Stomach (tissue), 8 donors: ENCODE measurements at regions not wholly inside any gene's neighbourhood (a gene's known extent, or its start where the extent isn't known, plus 50 kb on each side); places are given as distances from the start of the nearest gene placed in this dataset.

ENCODE experiments used
- DNase-seq, 2 donors: peaks; one replicate each; pipeline versions ENCODE4 v3.0.0 to v3.0.0-alpha.2; 2013 to 2019
- H3K27ac ChIP-seq, 5 donors: fragments of 200-600 bp in 4 of 5; sonication (generic) in 4 of 5; one replicate each; pipeline ENCODE4 v1.5.1; 2013 to 2019; ENCODE audit warnings: mild to moderate bottlenecking in 1 of 5, moderate library complexity in 1 of 5
- H3K27me3 ChIP-seq, 3 donors: fragments of 200-600 bp; sonication (generic); one replicate each; pipeline ENCODE4 v1.5.1; 2017 to 2019; ENCODE audit warnings: mixed run types in 1 of 3
- H3K36me3 ChIP-seq, 4 donors: fragments of 200-600 bp; sonication (generic); 1 replicate in 3 of 4; 2 replicates in 1 of 4; pipeline ENCODE4 v1.5.1; 2016 to 2019
- H3K4me1 ChIP-seq, 4 donors: fragments of 200-600 bp; sonication (generic); one replicate each; pipeline ENCODE4 v1.5.1; 2016 to 2019
- H3K4me3 ChIP-seq, 4 donors: fragments of 200-600 bp; sonication (generic) in 3 of 4; one replicate each; pipeline ENCODE4 v1.5.1; 2016 to 2019; ENCODE audit warnings: mild to moderate bottlenecking in 1 of 4
- H3K9me3 ChIP-seq, 4 donors: fragments of 200-600 bp; sonication (generic); one replicate each; pipeline ENCODE4 v1.5.1; 2016 to 2019
- EP300 ChIP-seq: sonication (generic); formaldehyde crosslinking; IDR thresholded peaks from one replicate; pipeline ENCODE4 v1.6.1; 2017; ENCODE audit warnings: antibody characterized with exemption
- POLR2A ChIP-seq, 4 donors: fragments of 450-650 bp; IDR thresholded peaks; one replicate each; pipeline ENCODE4 v1.6.1; 2016; ENCODE audit warnings: antibody characterized with exemption in 4 of 4, control low read depth in 2 of 4, mild to moderate bottlenecking in 1 of 4, moderate library complexity in 1 of 4
- POLR2AphosphoS5 ChIP-seq, 3 donors: sonication (generic); formaldehyde crosslinking; IDR thresholded peaks; one replicate each; pipeline ENCODE4 v1.6.1; 2016; ENCODE audit warnings: antibody characterized with exemption in 3 of 3
- WGBS, 5 donors: extraction: QIAGEN DNeasy Blood & Tissue Kit in 3 of 5; methylation state at CpG; one replicate each; pipeline versions ENCODE4 v1.1.5 to v1.1.7; 2013 to 2018; 5-methylcytosine and 5-hydroxymethylcytosine counted together
- intact Hi-C: fragments of 100-400 bp; cut with DNase I; formaldehyde crosslinking; loops from one replicate; pipeline ENCODE4 v1.15.1; 2023; ENCODE audit warnings: low total_unique reads
- TF ChIP-seq, protein P1 (sequence below), 7 experiments: fragments of 450-650 bp in 4 of 7; fragments of 200-600 bp in 3 of 7; sonication (generic) in 3 of 7; IDR thresholded peaks; one replicate each; pipeline ENCODE4 v1.5.1; 2016 to 2019; ENCODE audit warnings: antibody characterized with exemption in 7 of 7, control low read depth in 2 of 7, mild to moderate bottlenecking in 1 of 7
- donor health status: healthy with polysubstance abuse.
- donor health status: Bipolar disorder and iron deficiency.
- donor health status: healthy.

DNA sequence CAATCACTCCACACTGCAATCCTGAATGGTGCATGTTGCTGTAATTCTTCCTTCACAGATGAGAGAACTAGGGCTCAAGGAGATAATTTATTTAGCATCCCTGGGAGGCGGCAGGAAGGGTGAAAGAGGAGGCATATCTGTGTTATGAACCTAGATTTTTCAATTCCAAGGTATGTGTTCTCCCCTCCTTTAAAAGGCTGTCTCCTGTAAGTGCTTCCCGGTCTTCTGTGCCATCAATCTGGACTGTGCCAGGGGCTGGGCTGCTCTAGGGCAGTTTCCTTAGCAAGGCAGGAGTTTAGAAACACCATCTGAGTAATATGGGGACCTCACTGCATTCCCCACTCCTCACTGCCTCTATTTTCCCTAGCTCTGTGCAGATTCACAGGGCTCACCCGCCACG, 185.0 kb downstream of the RFC3 start:
- Histone ChIP-seq H3K36me3 (no peaks in the 10 kb centered on the region), H3K4me1 (peaks cover 0 to 16% (median 0%) of the 10 kb centered on the region in 4 donors), H3K9me3 (no peaks in the 10 kb centered on the region), H3K27ac (no peak overlapping the region), H3K4me3 (no peak overlapping the region), H3K27me3 (no peaks in the 10 kb centered on the region)
- no peak for DNase-seq
- intact Hi-C loops, result no loop called here
- no peak for TF ChIP-seq POLR2A (IDR thresholded peaks at IDR 0.05)
- no peak for TF ChIP-seq POLR2AphosphoS5 (IDR thresholded peaks at IDR 0.05)
- TF ChIP-seq, protein P1, sequence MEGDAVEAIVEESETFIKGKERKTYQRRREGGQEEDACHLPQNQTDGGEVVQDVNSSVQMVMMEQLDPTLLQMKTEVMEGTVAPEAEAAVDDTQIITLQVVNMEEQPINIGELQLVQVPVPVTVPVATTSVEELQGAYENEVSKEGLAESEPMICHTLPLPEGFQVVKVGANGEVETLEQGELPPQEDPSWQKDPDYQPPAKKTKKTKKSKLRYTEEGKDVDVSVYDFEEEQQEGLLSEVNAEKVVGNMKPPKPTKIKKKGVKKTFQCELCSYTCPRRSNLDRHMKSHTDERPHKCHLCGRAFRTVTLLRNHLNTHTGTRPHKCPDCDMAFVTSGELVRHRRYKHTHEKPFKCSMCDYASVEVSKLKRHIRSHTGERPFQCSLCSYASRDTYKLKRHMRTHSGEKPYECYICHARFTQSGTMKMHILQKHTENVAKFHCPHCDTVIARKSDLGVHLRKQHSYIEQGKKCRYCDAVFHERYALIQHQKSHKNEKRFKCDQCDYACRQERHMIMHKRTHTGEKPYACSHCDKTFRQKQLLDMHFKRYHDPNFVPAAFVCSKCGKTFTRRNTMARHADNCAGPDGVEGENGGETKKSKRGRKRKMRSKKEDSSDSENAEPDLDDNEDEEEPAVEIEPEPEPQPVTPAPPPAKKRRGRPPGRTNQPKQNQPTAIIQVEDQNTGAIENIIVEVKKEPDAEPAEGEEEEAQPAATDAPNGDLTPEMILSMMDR (IDR thresholded peaks at IDR 0.05), result no peak
- no peak for TF ChIP-seq EP300
- WGBS, 5 donors, result 83 to 97% (median 91%) methylated on average over 4 of the region's 4 CpGs

DNA sequence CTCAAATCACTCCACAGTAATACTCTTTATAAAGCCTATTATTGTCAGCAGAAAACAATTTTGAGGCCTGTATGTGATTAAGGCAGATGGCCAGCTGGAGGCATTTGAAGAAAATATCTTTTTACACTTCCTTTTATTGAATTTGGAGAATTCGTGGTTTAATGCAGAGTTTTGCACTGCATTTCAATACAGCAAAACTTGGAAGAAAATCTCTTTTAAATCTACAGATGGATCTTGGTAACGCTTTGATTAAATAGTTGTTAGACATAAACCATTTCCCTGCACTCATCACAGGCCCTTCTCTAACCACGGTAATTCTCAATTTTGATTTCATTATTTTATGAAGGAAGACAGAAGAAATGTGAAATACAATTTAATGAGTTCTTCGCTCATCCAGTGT, 185.7 kb downstream of the RFC3 start:
- no peaks in the 10 kb centered on the region for H3K9me3 ChIP-seq
- peaks cover 0 to 16% (median 0%) of the 10 kb centered on the region in 4 donors for H3K4me1 ChIP-seq
- TF ChIP-seq, protein P1 (IDR thresholded peaks at IDR 0.05), result no peak
- no peak for TF ChIP-seq EP300
- no peak for TF ChIP-seq POLR2AphosphoS5 (IDR thresholded peaks at IDR 0.05)
- TF ChIP-seq POLR2A (IDR thresholded peaks at IDR 0.05), result no peak
- DNase-seq, result no peak
- no peaks in the 10 kb centered on the region for H3K27me3 ChIP-seq
- no peak overlapping the region for H3K27ac ChIP-seq
- intact Hi-C loops, result no loop called here
- no peaks in the 10 kb centered on the region for H3K36me3 ChIP-seq
- 47 to 92% (median 70%) methylated on average over 4 of the region's 4 CpGs for WGBS, 5 donors
- no peak overlapping the region for H3K4me3 ChIP-seq

DNA sequence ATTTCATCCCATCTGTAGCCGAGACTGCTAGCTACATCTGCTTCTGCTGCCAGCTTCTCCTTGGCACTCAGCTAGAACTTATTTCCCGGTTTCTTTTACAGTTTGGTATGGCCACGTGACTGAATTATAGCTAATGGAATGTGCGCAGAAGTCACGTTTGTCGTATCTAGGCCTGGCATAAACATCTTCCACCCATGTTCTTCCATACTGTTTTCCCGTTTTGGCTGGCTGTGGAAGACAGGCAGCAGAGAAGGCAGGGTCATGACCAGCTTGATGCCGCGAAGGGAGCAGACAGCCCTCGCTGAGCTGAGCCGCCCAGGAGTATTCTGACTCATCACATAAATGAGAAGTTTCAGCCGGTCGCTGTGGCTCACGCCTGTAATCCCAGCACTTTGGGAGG, 186.7 kb downstream of the RFC3 start:
- 88 to 94% (median 94%) methylated on average over 14 of the region's 14 CpGs for WGBS, 5 donors
- DNase-seq, result no peak
- Histone ChIP-seq H3K27ac (no peak overlapping the region), H3K4me1 (peaks cover 0 to 8% (median 0%) of the 10 kb centered on the region in 4 donors), H3K4me3 (no peak overlapping the region), H3K27me3 (no peaks in the 10 kb centered on the region), H3K36me3 (no peaks in the 10 kb centered on the region), H3K9me3 (no peaks in the 10 kb centered on the region)
- TF ChIP-seq, protein P1 (IDR thresholded peaks at IDR 0.05), result no peak
- no peak for TF ChIP-seq POLR2AphosphoS5 (IDR thresholded peaks at IDR 0.05)
- TF ChIP-seq POLR2A (IDR thresholded peaks at IDR 0.05), result no peak
- no peak for TF ChIP-seq EP300
- intact Hi-C loops, result no loop called here

DNA sequence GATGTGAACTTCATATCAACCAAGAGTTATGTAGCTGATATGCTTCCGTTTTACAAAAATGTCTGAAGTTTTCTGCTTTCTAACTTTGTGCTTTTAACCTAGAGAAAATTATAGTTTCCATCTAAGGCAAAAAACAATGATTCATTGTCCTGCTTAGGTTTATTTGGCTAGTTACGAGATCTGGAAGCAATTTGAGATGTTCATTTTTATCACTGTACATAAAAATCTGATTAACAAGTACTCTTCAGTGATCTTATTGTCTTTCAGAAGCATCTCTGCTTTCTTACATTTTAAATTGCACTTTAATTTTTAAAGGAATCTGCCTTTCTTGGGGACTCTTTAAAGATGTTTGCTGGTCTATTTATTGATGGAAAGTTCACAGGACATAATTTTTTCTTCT, 188.1 kb downstream of the RFC3 start:
- no peaks in the 10 kb centered on the region for H3K36me3 ChIP-seq
- no peaks in the 10 kb centered on the region for H3K4me1 ChIP-seq
- intact Hi-C loops, result no loop called here
- H3K27ac ChIP-seq, result no peak overlapping the region
- 52 to 82% (median 70%) methylated on average over 2 of the region's 2 CpGs for WGBS, 5 donors
- no peaks in the 10 kb centered on the region for H3K9me3 ChIP-seq
- TF ChIP-seq EP300, result no peak
- TF ChIP-seq POLR2AphosphoS5 (IDR thresholded peaks at IDR 0.05), result no peak
- no peak for TF ChIP-seq POLR2A (IDR thresholded peaks at IDR 0.05)
- TF ChIP-seq, protein P1 (IDR thresholded peaks at IDR 0.05), result no peak
- no peak for DNase-seq
- no peak overlapping the region for H3K4me3 ChIP-seq
- H3K27me3 ChIP-seq, result no peaks in the 10 kb centered on the region
